ENCODE measurements at regions not wholly inside any gene's neighbourhood (a gene's known extent, or its start where the extent isn't known, plus 50 kb on each side); places are given as distances from the start of the nearest gene placed in this dataset.

GRCh38 chr9:120151149-120151548 is 428.8 kb downstream of the CDK5RAP2 start:
- TF ChIP-seq CTCF (IDR thresholded peaks at IDR 0.05; ENCODE audit: low read depth, low read length) (no peak), EZH2phosphoT487 (IDR thresholded peaks at IDR 0.05; ENCODE audit: low read depth) (no peak)

Data from OCI-LY3 (cell line).